NCI-H510A treated with DMSO at 0.1 percent for 48 hours (cell line): ENCODE measurements at regions not wholly inside any gene's neighbourhood (a gene's known extent, or its start where the extent isn't known, plus 50 kb on each side); places are given as distances from the start of the nearest gene placed in this dataset.
"Not testable (repeated sequence)": the region's sequence is repeated elsewhere in the genome, so short reads cannot be mapped to it uniquely, and the experiment has no call there.

ENCODE experiments used
- DNase-seq: peaks from one replicate; lab custom pipeline; 2025; lab: John Stamatoyannopoulos, UW

- DNase-seq, result no peak
Measured at GRCh38 chr1:56266359-56266758, 313.0 kb downstream of the PLPP3 start.

DNA sequence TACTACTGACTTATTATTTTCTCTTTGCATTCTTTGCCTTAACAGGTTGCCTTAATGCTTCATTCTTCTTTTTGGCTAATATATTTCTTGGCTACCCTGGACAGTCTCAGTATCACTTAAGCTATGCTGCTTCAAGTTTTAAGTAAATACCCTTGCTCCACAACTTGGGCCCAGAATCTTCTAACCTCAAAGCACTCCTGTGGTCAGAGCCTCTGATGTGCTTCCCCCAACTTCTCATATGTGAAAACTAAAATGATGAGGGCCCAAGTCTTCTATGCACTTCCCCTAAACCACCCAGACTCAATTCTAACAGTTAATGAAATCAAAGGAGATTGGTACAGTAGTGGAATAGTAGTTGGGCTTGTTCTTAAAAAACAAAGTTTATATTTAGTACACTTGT lies 314.1 kb downstream of the PLPP3 start:
- DNase-seq, result no peak

DNA sequence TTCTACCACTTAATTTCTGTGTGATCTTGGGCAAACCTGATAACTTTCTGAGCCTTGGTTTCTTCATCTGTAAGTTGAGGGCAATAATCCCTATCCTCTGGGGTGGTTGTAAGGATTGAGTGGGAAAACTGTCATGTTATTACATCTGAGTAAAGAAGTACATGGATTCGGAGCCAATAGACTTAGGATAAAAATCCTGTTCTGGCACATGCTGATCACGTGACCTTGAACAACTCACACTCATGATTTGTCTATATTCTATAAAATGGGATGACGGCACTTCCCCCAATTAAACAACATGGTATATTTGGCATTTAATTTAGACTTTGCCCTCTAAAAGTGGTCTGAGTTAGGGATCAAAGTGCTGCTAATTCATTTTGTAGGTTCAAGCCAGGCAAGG lies 315.5 kb downstream of the PLPP3 start:
- no peak for DNase-seq

DNA sequence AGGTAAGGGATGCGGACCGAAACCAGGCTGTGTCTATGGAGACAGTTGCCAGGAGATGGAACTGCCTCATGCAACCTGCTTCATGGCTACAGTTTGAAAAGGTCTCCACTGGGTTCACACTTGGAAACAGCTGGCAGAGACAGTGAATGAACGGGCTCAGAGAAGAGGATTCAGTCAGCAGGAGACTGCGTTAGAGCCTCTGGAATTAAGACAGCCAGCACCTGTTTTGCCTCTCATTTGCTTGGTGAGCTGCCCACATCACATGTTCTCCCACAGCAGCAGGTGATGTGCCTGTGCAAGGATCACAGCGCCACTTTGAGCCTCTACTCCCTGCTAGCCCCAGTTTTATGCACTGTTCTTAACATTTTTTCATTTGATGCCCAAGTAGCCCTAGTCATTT lies 321.0 kb downstream of the PLPP3 start:
- DNase-seq, result peak; percentile 66

DNA sequence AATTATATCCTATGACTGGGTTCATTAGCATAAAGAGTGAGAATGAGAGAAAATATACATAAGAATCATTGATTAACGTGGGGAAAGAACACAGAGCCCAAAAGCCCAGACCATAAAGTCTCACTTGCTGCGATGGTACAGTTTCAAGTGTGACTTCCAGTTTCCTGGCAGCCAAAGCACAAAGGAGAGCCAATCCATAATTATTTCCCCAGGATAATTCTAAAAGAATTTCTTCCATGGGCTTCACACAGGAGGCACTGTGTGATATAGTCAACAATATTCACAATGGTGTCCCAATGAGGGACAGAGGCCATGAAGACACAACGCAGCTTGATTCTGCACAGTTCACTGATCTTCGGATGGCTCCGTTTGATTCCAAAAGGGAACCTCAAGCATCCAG lies 321.6 kb downstream of the PLPP3 start:
- no peak for DNase-seq

- no peak for DNase-seq
Measured at GRCh38 chr1:56256153-56257000, 323.0 kb downstream of the PLPP3 start.

GRCh38 chr1:56255516-56256152 lies 323.7 kb downstream of the PLPP3 start:
- DNase-seq, result no peak

- no peak for DNase-seq
Measured at GRCh38 chr1:56254130-56254529, 325.2 kb downstream of the PLPP3 start.

DNA sequence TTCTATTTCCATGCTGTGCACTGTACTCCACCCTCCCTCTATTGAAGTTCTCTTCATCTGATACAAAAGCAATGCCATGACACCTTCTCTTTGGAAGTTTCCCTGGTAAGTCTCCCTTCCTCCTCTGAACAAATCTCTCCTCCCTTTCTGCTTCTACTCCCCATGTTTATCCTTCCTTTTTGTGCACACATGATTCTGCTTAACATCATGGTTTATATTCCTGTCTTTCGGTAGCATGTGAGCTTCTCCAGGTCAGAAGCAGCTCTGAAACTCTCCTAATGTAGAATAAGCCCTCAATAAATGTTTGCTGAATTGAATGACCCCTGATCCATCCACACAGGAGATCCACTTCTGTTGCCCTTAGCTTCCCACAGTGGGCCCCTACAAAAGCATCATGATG lies 328.6 kb downstream of the PLPP3 start:
- no peak for DNase-seq

- no peak for DNase-seq
Measured at GRCh38 chr1:56249234-56249633, 330.1 kb downstream of the PLPP3 start.

- DNase-seq, result no peak
Measured at GRCh38 chr1:56248138-56248537, 331.2 kb downstream of the PLPP3 start.

DNA sequence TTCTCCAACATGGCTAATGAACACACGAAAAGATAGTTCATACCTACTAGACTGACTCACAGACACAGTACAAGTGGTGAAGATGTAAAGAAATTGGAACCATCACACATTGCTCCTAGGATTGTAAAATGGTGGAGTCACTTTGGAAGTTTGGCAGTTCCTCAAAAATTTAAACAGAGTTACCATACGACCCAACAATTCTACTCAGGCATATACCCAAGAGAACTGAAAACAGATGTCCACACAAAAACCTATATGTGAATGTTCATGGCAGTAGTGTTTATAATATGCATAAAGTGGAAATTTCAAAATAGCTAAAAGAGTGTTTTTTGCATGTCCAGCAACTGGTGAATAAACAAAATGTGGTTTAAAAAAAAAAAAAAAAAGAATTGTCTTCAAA lies 332.6 kb downstream of the PLPP3 start:
- not testable (repeated sequence) for DNase-seq

DNA sequence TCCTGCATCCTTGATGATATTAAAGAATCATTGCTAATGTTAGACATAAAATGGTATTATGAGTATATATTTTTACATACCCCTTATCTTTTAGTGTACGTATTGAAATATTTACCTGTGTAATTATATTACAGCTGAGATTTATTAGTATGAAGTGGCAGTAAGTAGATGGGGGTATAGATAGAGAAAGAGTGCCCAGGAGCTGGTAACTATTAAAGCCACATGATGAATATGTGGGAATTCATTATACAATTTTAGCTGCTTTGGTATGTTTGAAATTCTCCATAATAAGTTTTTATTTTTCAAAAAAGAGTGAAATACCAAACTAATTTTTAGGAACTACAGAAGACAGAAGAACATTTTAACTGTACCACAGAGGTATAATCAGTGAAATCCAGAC lies 339.0 kb downstream of the PLPP3 start:
- DNase-seq, result no peak

- DNase-seq, result no peak
Measured at GRCh38 chr1:56237491-56238064, 341.8 kb downstream of the PLPP3 start.

- no peak for DNase-seq
Measured at GRCh38 chr1:56236688-56237087, 342.7 kb downstream of the PLPP3 start.

DNA sequence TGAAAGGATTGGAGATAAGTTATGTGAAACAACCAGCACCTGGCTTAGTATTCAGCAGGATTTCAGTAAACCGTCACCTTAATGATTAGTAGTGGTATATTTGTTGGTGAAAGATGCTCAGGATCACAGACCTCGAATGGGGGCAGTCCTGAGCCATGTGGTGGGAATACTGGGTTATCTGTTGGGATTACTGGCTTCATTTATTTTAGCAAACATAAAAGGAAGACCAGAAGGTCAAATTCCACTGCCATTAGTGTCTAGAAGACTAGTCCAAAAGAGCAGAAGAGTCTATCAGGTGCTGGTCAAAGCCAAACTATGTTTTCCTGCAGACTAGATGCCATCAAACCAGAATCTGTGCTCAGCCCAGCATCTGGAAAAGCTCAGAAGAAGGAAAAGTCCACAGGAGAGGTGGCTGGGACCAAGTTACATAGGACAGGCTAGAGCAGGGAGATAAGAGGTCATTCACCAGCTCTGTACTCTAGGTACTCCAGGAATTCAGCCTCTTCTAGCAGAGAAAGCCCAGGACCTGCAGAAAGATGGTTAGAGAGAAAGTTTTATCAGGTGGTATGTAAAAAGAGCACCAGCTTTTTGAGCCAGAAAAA lies 343.4 kb downstream of the PLPP3 start:
- DNase-seq, result no peak

GRCh38 chr1:56229186-56229585 lies 350.2 kb downstream of the PLPP3 start:
- DNase-seq, result no peak

DNA sequence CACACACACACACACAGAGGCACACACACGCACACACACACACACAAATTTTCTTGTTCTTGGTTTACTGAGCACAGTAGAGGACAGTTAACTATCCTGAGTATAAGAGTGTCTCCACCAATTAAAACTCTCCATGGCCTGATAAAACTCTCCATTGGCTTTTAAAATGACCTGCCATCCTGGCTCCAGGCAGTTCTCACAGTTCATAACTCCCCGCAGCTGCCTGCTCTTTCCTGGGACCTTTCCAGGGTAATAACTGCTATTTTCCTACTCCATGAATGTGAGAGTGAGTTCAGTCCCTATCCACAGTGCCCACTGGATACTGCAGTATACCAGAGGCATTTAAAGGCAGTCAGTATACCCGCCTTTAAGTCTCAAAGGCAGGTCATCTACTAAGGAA lies 351.5 kb downstream of the PLPP3 start:
- no peak for DNase-seq

DNA sequence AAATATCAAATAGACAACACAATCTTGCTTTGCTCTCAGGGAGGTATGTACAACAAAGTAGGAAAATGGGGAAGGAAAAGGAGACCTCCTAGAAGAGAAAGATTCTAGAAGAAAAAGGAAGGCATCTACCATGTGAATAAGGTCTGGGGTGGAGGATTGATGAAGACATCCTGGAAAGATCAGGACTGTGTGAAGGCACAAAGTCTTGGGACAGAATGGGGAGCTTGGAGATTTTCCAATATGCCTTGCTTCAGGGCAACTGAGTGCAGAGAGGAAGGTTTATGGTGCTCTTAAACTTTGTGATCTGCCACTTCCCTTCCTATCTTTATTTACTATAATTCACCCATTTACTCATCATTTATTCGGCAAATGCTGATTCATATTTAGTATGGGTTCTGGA lies 352.0 kb downstream of the PLPP3 start:
- no peak for DNase-seq

DNA sequence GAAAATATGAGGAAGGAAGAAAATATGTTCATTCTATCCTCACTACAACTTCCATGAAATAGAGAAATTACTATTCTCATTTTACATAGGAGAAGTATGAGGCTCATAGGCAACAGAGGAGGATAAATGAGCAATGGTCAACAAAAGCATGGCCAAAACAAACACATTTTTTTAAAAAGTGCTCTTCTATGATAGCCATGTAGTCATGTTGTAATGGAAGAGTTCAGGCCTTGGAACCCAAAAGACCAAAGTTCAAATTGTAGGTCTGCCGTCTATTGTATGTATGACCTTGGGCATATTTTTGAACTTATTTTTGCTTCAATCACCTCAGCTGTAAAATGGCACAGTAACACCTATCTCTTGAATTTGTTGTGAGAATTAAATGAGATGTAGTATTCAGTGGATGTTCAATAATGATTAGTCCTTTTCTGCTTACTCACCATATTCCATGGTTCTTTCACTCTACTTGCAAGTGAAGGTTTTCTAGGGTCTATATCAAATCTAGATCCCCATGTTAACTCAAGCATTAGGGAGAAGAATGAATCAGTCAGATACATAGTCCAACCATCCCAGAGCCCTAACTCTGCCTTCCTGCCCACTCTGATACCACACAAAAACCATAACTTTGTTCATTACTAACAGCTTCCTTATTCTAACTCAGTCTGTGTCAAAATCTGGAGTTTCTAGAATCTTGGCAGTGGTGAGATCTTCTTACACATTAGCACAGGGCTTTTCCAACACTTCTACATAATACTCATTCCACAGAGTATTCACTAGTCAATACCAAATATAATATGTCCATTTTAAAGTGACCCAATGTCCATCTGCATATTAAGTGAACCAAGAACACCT lies 353.2 kb downstream of the PLPP3 start:
- no peak for DNase-seq

- DNase-seq, result no peak
Measured at GRCh38 chr1:56223968-56224367, 355.4 kb downstream of the PLPP3 start.
